Midbrain (tissue), 1 donor: ENCODE measurements at regions not wholly inside any gene's neighbourhood (a gene's known extent, or its start where the extent isn't known, plus 50 kb on each side); places are given as distances from the start of the nearest gene placed in this dataset.
"Not testable (repeated sequence)": the region's sequence is repeated elsewhere in the genome, so short reads cannot be mapped to it uniquely, and the experiment has no call there.

Experiments used
- DNase-seq: peaks from one replicate; lab custom pipeline; 2025; lab: John Stamatoyannopoulos, UW

DNA sequence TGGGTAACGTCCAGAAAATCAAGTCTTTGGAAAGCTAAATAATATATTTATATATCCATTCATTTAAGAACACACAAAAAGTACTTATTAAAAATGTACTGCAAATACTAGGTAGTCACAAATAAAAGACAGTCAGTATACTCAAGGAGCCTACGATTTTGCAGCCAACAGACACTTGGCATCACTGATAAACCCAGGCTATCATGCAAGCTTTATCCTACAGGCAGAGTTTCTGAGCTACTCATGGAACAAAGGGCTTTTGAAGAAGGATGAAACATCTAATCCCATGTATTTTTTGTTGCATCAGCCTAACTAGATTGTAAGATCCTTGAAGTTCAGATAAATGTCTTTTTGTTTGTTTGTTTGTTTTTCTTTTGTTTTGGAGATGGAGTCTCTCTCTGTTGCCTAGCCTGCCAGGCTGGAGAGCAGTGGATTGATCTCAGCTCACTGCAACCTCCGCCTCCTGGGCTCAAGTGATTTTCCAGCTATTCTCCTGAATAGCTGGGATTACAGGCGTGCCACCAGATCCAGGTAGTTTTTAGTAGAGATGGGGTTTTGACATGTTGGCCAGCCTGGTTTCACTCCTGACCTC lies 319.4 kb upstream of the MDFIC2 start:
- DNase-seq: no peak

DNA sequence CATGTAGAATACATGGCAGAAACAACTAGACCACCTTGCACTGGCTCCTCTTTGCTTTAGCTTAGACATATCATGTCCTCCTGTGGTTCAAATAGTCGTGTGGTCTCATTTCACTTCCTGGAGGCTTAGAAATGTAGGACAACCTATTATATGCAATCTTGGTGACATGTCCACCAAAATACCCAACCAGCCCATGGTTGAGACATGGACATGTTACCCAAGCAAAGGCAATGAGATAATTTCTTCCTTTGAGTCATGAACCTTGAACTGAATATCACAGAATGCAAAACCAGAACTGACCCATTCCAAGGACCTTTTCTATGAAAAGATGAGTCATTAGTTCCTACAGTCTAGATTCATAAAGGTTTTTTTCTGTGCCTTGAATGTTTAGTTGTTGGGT lies 309.0 kb upstream of the MDFIC2 start:
- no peak for DNase-seq

DNA sequence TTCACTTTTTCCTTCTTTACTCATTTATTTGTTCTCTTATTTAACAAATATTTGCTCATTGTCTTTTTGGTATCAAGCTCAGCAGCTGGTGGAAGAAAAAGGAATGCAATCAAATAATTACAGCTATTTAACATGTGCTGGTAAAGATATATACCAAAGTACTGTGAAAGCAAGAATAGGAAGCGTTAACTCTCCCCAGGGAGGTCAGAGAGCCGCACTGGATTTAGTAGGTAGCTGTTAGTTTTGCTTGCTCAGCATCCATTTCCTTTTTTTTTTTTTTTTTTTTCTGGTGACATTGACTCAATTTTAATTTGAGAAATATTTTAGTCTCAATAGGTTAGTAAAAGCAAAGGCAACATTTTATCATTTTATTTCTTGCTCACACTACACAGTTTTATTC lies 308.5 kb upstream of the MDFIC2 start:
- no peak for DNase-seq

DNA sequence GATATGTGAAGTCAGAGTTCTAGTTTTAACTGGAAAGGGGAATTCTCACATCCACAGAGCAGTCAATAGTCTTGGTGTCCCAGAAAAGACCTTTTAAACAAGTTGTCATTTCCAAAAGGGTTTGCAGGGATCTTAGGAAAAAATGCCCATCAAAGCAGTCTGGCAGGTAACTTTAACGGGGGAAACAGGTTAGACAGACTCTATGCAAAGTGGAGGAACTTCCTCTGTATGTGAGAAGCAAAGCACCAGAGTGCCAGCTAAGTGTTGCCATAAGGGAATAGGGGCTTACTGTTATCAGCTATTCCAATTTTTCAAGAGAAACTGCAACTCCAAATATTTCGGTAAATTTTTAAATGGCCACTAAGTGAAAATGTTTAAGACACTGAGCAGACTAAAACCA lies 307.9 kb upstream of the MDFIC2 start:
- no peak for DNase-seq

DNA sequence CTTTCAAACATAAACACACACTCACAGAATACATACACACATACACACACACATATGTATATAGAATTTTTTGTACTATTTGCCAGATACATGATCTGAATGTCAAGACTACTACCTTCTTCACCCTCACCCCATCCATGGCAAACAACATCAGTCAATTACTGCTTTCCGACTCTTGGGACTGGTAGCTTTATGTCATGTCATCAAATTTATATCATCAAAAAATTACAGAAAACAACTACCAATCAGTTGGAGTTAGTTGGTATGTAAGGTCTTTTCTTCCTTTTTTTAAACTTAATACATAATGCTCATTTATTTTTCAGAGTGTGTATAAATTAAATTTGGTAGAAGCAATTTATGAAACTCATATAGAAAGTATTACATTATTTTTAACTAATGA lies 305.7 kb upstream of the MDFIC2 start:
- DNase-seq: no peak

DNA sequence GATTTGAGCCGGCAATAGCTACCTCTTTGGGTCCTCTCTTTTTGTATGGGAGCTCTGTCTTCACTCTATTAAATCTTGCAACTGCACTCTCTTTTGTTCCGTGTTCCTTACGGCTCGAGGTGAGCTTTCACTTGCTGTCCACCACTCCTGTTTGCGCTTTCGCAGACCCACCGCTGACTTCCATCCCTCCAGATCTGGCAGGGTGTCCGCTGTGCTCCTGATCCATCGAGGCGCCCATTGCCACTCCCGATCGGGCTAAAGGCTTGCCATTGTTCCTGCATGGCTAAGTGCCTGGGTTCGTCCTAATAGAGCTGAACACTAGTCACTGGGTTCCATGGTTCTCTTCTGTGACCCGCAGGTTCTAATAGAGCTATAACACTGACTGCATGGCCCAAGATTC lies 304.9 kb upstream of the MDFIC2 start:
- not testable (repeated sequence) for DNase-seq

DNA sequence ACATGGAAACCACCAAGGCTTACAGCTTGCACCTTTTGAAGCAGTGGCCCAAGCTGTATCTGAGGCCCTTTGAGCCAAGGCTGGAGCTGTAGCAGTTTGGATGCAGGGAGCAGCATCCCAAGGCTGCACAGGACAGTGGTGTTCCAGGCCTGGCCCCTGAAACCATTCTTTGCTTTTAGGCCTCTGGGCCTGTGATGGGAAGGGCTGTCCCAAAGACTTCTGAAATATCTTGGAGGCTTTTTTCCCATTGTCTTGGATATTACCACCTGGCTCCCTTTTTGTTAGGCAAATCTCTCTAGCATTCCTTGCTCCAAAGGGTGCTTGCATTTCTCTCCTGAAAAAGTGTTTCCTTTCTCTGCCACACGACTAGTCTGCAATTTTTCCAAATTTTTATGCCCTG lies 302.8 kb upstream of the MDFIC2 start:
- no peak for DNase-seq

DNA sequence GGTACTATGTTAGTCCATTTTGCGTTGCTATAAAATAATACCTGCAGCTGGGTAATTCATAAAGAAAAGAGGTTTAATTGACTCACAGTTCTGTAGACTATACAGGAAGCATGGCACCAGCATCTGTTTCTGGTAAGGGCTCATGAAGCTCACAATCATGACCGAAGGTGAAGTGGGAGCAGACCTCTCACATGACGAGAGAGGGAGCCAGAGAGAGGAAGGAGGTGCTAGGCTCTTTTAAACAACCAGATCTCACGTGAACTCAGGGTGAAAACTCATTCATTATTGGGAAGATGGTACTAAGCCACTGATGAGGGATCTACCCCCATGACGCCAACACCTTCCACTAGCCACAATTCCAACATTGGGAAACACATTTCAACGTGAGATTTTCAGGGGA lies 301.7 kb upstream of the MDFIC2 start:
- DNase-seq: no peak

DNA sequence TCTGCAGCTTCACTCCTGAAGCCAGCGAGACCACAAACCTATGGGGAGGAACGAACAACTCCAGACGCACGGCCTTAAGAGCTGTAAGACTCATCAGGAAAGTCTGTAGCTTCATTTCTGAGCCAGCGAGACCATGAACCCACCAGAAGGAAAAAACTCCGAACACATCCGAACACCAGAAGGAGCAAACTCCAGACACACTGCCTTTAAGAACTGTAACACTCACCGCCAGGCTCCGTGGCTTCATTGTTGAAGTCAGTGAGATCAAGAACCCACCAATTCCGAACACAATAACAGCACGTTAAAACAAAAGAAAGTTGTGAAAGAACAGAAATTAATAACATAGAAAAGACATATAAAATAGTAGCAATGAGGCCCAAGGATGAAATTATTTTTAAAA lies 300.5 kb upstream of the MDFIC2 start:
- DNase-seq: no peak

DNA sequence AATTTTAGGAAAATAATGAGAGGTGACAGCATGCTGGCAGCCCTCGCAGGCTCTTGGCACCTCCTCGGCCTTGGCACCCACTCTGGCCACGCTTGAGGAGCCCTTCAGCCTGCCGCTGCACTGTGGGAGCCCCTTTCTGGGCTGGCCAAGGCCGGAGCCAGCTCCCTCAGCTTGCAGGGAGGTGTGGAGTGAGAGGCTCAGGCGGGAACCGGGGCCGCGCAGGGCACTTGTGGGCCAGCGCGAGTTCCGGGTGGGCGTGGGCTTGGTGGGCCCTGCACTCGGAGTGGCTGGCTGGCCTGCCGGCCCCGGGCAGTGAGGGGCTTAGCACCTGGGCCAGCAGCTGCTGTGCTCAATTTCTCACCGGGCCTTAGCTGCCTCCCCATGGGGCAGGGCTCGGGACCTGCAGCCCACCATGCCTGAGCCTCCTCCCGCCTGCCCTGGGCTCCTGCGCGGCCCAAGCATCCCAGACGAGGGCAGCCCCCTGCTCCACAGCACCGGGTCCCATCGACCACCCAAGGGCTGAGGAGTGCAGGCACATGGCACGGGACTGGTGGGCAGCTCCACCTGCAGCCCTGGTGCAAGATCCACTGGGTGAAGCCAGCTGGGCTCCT lies 299.3 kb upstream of the MDFIC2 start:
- DNase-seq: not testable (repeated sequence)

DNA sequence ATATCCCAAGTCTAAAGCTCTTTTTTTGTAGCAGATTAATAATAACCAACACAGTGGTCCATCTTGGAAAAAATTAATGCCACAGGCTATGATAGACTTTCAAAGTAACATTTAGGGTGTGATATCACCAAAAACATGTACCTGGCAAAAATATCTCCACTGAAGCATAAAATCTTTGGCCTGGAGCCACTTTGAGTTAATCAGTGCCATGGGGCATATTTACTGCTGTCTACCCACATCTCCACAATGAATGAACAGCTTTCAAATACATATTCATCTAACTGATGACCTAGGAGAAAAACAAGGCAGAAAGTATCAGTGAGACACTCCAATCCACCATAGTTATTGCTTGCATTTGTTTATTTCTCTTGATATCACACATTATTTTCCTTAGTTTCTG lies 296.0 kb upstream of the MDFIC2 start:
- DNase-seq: no peak

DNA sequence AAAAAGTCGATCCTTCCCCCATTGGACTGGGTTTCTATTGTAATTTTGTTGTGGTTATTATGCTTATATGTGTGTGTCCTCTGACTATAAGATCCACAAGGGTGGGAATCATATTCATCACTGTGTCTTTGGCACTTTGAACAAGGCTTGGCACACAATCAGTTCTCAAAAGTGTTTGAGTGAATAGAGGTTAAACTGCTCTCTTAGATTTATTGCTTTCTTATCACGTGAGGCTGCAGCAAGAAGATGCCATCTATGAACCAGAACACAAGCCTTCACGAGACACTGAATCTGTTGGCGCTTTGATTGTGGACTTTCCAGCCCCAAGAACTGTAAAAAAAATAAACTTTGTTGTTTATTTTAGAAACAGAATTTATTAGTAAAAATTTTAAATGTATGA lies 295.0 kb upstream of the MDFIC2 start:
- DNase-seq: no peak

DNA sequence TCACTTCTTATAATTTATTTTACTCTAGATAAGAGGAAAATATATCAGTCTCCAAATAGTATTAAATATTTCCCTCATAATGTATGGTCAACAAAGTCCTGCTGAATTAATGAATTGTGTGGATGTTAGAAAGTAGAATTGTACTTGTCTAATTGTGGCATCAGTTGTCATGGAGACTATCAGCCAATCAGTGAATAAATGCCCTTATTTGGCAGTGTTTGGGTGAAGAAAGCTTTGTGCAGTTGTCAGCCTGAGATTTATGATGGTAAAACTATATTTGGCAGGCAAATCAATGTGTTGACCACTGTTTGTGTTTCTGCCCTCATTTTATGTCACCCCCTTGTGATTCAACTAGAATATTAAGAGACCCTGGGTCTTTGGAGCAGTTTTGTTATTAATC lies 293.6 kb upstream of the MDFIC2 start:
- no peak for DNase-seq

DNA sequence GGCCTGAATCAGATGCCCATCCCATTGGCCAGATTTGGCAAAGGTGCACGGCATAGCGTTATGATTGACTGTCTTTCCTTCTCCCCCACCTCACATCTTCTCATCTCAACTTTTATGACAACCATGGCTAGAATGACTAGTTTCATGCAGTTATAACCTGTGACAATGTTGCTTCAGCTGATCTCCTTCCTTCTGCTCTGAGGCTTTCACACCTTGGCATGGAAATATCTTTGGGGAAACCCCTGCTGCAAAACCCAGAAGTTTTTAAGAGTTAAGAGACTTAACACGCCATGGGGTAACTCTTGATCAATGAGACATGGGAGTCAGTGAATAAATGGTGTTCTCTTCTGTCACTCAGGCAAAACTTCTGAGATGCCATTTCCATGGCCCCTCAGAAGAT lies 290.7 kb upstream of the MDFIC2 start:
- no peak for DNase-seq

DNA sequence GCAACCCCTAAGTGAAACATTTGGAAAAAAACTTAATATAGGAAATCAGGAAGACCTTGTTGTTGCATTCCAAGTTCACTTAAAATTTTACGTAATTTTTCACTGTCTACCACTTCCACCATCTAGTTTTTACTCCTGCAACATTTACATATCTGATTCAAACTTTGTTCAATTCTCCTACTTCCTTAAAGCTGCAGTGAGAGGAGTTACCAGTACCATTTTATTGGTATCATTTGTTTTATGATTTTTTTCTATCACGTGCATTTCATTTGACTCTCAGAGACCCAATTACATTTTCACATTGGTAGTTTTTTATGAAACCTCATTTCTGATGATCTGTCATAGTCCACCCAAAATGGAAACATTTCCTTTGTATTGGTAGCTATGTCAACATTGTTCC lies 284.9 kb upstream of the MDFIC2 start:
- no peak for DNase-seq

DNA sequence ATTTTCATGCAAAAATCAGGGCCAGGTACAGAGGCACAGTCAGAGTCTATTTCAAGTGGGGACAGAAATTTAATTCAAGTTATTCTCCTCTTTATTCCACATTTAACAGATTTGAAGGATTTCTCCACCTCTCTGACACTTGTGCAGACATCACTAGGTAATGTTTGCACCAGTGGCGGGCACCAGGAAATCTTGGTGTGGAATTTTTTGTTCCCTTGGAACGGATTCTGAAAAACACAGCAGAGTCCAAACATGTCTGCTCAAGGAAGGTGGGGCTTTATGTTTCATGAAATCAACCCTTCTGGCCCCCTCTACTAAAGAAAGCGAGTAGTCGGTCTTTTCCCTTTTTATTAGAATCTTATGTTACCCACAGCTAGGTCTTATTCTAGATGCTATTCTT lies 271.2 kb upstream of the MDFIC2 start:
- DNase-seq: no peak

DNA sequence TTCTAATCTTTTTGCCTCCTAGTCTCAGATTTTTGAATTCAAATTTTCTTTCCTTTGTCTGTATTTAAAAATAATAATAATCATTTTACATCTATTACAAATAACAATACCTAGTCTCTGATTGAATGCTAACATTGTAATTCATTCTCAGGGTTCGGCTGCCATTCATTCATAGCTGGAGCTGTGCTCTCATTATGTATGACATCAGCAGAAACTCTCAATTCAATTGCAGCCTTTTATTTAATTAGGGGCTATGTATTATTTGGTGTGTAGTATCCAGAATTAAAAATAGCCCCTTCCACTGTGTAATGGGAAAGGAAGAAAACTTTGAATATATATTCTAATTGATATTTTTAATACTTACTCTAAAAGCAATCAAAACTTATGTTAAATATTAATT lies 270.4 kb upstream of the MDFIC2 start:
- DNase-seq: no peak

DNA sequence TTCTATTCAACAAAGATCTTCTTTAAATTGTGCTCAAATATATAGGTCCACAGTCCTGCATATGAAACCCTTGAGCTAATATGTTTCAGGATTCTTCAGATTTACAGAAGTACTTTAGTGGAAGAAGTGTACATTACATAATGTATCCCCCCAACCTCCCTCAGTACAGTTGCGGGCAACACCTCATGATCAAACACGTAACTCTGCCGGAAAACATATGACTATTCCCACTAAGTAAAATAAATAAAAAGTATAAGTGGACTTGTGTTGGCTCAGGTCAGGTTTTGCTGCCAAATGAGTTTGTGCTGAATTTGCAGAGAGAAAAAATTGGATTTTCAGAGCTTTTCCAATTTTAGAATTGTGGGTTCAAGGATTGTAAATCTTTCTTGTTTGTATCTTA lies 267.6 kb upstream of the MDFIC2 start:
- no peak for DNase-seq

DNA sequence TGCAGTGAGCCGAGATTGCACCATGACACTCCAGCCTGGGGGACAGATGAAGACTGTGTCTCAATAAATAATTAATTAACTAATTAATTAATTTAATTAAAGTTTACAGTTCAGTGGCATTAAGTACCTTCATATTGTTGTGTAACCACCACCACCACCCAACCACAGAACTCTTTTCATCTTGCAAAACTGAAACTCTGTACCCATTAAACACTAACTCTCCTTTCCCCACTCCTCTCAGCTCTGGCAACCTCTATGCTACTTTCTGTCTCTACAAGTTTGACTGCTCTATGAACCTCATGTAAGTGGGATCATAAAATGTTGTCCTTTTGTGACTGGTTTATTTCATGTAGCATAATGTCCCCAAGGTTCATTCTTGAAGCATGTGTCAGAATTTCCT lies 259.3 kb upstream of the MDFIC2 start:
- no peak for DNase-seq

DNA sequence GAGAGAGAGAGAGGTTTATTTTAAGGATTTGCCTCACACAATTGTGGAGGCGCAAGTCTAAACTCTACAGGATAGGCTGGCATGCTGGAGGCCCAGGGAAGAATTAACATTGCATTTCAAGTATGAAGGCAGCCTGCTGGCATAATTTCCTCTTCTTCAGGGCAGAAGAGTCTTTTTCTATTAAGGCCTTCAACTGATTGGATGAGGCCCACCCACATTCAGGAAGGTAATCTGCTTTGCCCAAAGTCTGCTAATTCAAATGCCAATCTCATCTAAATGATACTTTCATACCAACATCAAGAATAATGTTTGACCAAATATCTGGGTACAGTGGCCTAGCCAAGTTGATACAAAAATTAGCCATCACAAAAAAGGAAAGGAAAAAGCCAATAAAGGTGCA lies 258.1 kb upstream of the MDFIC2 start:
- no peak for DNase-seq

DNA sequence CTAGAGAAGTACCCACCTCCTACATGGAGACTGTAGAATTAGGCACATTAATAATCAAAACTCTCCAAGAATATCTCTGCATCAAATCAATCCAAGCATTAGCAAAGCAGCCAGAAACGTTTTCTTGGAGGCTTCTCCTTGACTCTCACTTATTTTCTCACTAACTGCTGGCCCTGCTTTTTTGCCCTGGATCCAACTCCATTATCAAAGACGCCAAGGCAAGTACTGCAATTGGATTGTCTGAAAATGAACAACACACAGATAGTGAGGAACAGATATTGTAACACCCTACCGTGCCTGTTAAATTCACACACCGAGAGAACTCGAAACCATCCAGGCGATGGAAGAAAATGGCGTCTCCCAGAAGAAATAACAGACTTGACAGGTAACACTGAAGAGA lies 256.2 kb upstream of the MDFIC2 start:
- DNase-seq: no peak

DNA sequence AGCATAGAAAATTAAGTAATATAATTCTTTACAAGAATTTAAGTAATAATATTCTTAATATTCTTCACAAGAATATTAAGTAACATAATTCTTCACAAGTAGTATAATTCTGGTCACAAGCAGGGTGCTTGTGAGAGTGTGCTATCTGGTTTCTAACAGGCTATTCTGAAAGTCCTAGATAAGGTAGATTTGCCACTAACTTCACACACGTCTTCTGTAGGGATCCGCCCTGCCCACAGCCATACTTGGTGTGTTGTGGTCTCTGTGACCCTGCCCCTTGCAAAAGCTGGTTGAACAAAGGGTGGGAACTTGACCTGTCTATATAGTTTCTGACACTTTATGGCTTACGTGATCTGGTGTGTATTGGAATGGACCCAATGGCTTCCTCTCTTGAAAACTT lies 253.4 kb upstream of the MDFIC2 start:
- DNase-seq: no peak

DNA sequence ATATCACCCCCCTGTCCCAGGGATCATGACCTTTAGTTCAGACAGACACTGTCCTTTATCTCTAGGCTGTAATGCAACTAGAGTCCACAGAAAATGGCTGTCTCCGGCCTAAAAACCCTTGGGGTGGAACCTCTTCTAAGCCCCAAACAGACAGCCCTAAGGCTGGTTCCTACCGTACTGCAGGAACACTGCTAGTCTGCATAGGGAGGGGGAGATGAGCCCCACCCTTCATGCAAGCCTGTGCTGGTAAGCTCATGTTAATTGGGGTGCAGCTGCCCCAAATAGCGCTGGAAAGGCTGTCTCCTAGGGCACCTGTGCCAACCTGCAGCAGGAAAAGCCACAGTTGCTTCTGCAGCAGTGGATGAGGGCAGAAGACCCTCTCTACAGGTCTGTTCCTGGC lies 252.1 kb upstream of the MDFIC2 start:
- DNase-seq: no peak

DNA sequence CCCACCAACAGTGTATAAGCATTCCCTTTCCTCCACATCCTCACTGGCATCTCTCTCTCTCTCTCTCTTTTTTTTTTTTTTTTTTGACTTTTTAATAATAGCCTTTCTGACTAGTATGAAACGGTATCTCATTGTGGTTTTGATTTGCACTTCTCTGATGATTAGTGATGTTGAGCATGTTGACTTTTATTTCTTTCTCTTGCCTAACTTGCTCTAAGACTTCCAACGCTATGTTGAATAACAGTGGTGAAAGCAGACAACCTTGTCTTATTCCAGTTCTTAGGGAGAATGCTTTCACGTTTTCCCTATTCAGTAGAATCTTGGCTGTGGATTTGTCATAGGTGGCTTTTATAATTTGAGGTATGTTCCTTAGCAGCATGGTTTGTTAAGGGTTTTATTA lies 249.4 kb upstream of the MDFIC2 start:
- no peak for DNase-seq

DNA sequence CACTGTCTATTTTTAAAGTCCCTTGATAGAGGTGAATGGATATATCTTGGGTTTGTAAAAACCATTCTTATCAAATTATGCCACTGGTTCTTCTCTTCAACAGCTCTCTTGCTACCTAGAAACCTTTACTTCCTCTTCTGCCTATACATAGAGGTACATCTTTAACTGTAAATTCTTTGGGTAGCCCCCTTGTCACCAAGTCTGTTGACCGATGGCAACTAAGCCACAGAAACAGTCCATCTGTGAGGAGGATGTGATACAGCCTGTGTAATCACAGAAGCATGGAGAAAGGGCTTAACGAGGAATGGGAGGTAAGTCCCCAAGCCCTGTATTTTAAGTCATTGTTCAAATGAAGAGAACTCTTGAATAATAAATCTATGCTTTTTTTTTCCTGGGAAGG lies 246.5 kb upstream of the MDFIC2 start:
- DNase-seq: no peak
